Aorta (tissue), 5 donors: ENCODE measurements at regions not wholly inside any gene's neighbourhood (a gene's known extent, or its start where the extent isn't known, plus 50 kb on each side); places are given as distances from the start of the nearest gene placed in this dataset.

Experiments
- ATAC-seq: fragments of 200-7000 bp; cut with Tn5 transposase; one replicate; pipeline ENCODE4 v1.9.1; 2022; ENCODE audit warnings: moderate library complexity; ENCODE audit not compliant: low FRiP score
- DNase-seq, 2 donors: peaks; one replicate each; pipeline ENCODE4 v3.0.0-alpha.2; 2020
- H3K27ac ChIP-seq, 2 donors: one replicate each; pipeline ENCODE4 v1.5.1; 2013; ENCODE audit warnings: low read length in 2 of 2, mild to moderate bottlenecking in 2 of 2, moderate library complexity in 2 of 2, control low read depth in 1 of 2, inconsistent platforms in 1 of 2, low read depth in 1 of 2
- H3K27me3 ChIP-seq, 2 donors: one replicate each; pipeline ENCODE4 v1.6.1; 2013; ENCODE audit warnings: control low read depth in 1 of 2, low read length in 1 of 2, mild to moderate bottlenecking in 1 of 2, moderate library complexity in 1 of 2; ENCODE audit not compliant: insufficient read depth in 2 of 2, control insufficient read depth in 1 of 2
- H3K36me3 ChIP-seq, 2 donors: one replicate each; pipeline ENCODE4 v1.6.1; 2013; ENCODE audit warnings: control low read depth in 1 of 2, low read length in 1 of 2, mild to moderate bottlenecking in 1 of 2; ENCODE audit not compliant: insufficient read depth in 2 of 2, control insufficient read depth in 1 of 2
- H3K4me1 ChIP-seq, 2 donors: one replicate each; pipeline ENCODE4 v1.6.1; 2013; ENCODE audit warnings: low read length in 2 of 2, control low read depth in 1 of 2, mild to moderate bottlenecking in 1 of 2, moderate library complexity in 1 of 2; ENCODE audit not compliant: insufficient read depth in 2 of 2, control insufficient read depth in 1 of 2
- H3K4me3 ChIP-seq, 2 donors: one replicate each; pipeline ENCODE4 v1.5.1; 2013; ENCODE audit warnings: low read length in 2 of 2, control low read depth in 1 of 2, mild to moderate bottlenecking in 1 of 2
- H3K9me3 ChIP-seq: one replicate; pipeline ENCODE4 v1.6.1; 2013; ENCODE audit warnings: mild to moderate bottlenecking, low read length; ENCODE audit not compliant: control insufficient read depth
- WGBS, 2 donors: extraction: QIAGEN DNeasy Blood & Tissue Kit; methylation state at CpG; one replicate each; pipeline ENCODE4 v1.1.7; 2013; 5-methylcytosine and 5-hydroxymethylcytosine counted together
- intact Hi-C, 2 donors: fragments of 100-400 bp; cut with DNase I; formaldehyde crosslinking; loops; one replicate each; pipeline versions ENCODE4 v1.14.2 to v1.15.0; 2022
- donor health status: healthy with polysubstance abuse.
- donor health status: Bipolar disorder and iron deficiency.
- donor health status: DM: no; HTN: no; CAD: no.
- donor health status: DM: no; HTN: no; CAD: no.
- donor health status: DM: yes; HTN: yes; CAD: no.

DNA sequence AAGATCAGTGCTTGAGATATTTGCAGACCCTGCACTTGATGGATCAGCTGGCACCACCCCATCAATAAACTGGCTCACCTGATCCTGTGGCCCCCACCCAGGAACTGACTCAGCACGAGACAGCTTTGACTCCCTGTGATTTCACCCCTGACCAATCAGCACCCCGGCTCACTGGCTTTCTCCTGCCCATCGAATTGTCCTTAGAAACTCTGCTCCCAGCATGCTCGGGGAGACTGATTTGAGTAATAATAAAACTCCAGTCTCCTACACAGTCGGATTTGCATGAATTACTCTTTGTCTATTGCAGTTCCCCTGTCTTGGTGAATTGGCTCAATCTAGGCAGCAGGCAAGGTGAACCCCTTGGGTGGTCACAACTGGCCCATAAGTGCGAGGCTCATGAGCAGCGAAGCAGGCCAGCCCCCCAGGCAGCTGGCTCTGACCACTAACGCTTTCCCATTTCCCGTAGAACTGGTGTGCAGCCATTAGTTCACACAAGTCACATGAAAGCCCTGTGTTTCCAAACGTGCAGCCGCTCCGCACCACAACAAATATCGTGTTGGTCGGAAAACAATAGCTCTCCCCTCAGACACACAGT is 79.6 kb downstream of the RSPH3 start:
- DNase-seq: no peak
- ATAC-seq: no peak
- no peaks in the 10 kb centered on the region for H3K27me3 ChIP-seq
- no peaks in the 10 kb centered on the region for H3K9me3 ChIP-seq
- H3K4me3 ChIP-seq: no peak overlapping the region
- WGBS, 2 donors: 80 to 81% methylated on average over 14 of the region's 14 CpGs
- intact Hi-C loops: no loop called here
- H3K36me3 ChIP-seq: no peaks in the 10 kb centered on the region
- no peak overlapping the region for H3K27ac ChIP-seq
- H3K4me1 ChIP-seq: no peaks in the 10 kb centered on the region

DNA sequence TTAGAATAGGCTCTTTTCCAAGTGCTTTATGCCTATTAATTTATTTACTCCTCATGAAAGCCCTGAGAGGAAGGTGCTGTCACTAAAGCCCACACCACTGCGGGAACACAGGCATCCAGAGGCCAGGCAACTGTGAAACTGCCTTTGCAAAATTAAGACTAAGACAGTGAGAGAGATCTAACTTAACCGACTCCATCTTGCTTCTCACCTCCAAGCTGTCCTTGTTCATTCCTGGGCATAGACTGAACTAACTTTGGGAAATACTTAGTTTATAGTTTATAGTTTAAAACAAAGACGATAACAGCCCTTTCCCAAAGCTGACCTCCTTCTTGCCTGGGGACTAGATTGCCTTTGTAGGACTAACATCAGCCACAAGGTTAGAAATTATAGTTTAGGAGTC is 80.1 kb downstream of the RSPH3 start:
- no peak for ATAC-seq
- no peak for DNase-seq
- H3K27ac ChIP-seq: no peak overlapping the region
- no peaks in the 10 kb centered on the region for H3K27me3 ChIP-seq
- intact Hi-C loops: no loop called here
- WGBS, 2 donors: 76 to 89% methylated on average over 3 of the region's 3 CpGs
- H3K9me3 ChIP-seq: no peaks in the 10 kb centered on the region
- H3K36me3 ChIP-seq: no peaks in the 10 kb centered on the region
- H3K4me3 ChIP-seq: no peak overlapping the region
- H3K4me1 ChIP-seq: no peaks in the 10 kb centered on the region

DNA sequence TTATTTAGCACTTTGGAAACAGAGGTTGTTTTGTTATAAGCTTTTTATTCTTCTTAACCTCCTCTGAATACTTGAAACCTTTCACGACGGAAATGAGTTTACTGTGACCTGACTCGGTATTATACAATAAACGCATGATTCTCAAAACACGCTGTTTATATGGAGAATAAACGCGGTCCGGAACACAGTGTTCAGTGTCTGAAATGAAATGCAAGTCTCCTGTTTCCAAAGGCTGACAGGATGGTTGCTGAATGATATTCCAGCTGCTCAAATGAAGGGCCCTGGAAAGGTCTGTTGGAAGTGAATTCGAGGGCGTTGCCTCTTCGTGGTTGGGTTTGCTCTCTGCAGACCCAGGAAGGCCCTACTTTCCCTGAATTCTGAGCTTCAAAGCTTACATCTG is 83.4 kb downstream of the RSPH3 start:
- WGBS, 2 donors: 78 to 87% methylated on average over 11 of the region's 11 CpGs
- no peak overlapping the region for H3K4me3 ChIP-seq
- H3K4me1 ChIP-seq: no peaks in the 10 kb centered on the region
- H3K36me3 ChIP-seq: no peaks in the 10 kb centered on the region
- no peak for ATAC-seq
- no peak overlapping the region for H3K27ac ChIP-seq
- intact Hi-C loops: no loop called here
- no peaks in the 10 kb centered on the region for H3K9me3 ChIP-seq
- no peaks in the 10 kb centered on the region for H3K27me3 ChIP-seq
- DNase-seq: no peak

DNA sequence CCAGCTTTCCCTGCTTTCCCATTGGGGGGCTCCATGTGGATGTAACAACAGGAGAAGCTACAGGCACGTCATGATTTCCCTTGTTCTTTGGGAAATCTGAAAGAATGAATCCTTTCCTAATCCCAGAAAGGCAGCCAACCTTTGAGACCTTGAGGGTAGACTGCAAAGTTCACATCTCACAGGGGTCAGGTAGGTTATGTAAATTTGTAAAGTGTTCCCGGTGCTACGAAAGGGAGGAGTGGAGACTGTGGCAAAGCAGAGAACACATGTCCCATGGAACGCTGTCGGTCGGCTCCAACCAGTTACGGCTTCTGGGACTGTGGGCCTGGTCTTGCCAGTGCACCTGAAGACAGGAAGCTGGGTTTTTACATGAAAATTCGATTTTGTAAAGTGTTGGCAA is 85.1 kb downstream of the RSPH3 start:
- DNase-seq (no peak), ATAC-seq (no peak)
- Histone ChIP-seq H3K27ac (no peak overlapping the region), H3K27me3 (no peaks in the 10 kb centered on the region), H3K4me3 (no peak overlapping the region), H3K4me1 (no peaks in the 10 kb centered on the region), H3K36me3 (no peaks in the 10 kb centered on the region), H3K9me3 (no peaks in the 10 kb centered on the region)
- WGBS, 2 donors: 82 to 94% methylated on average over 8 of the region's 8 CpGs
- intact Hi-C loops: no loop called here

DNA sequence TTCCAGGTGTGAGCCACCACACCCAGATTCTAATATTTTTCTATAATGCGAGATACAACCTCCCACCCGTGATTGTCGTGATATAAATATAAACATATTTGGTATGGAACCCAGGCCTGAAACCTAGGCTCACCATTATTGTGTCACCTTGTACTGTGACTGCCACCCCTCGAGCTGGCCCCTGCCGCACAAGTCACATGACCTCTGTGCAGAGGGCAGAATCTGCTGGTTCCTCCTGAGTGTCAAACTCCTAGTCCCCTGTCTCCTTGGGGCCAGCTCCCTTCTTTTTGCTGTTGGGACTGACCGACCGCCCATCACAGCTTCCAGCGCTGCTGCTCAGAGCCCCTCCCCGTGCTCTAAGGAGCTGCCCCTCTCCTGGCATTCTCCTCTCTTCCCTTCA is 86.4 kb downstream of the RSPH3 start:
- 84 to 87% methylated on average over 9 of the region's 9 CpGs for WGBS, 2 donors
- Histone ChIP-seq H3K9me3 (no peaks in the 10 kb centered on the region), H3K4me3 (no peak overlapping the region), H3K36me3 (no peaks in the 10 kb centered on the region), H3K27me3 (no peaks in the 10 kb centered on the region), H3K4me1 (no peaks in the 10 kb centered on the region), H3K27ac (no peak overlapping the region)
- ATAC-seq (peak; percentile 15), DNase-seq (no peak)
- intact Hi-C loops: no loop called here

DNA sequence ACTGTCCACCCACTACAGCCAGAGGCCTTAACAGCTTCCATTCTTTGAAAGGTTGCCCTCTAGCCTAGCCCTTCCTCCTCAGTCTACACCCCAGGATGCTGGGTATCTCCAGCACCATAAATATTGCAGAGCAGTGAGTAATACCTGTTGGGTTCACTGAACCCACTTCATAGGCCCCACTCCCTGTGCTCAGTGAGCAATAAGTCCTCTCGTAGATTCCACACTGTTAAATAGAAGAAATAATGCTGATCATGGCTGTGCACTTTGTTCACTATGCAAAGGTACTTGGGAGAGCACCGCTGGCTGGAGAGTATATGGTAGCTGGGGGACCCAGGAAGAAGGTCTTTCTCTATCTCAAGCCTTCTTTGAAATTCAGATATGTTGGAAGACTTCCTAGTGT is 87.3 kb downstream of the RSPH3 start:
- no peaks in the 10 kb centered on the region for H3K27me3 ChIP-seq
- no peaks in the 10 kb centered on the region for H3K9me3 ChIP-seq
- 94 to 95% methylated on average over 2 of the region's 2 CpGs for WGBS, 2 donors
- no peaks in the 10 kb centered on the region for H3K4me1 ChIP-seq
- no peak overlapping the region for H3K27ac ChIP-seq
- DNase-seq: no peak
- H3K4me3 ChIP-seq: no peak overlapping the region
- no peak for ATAC-seq
- no peaks in the 10 kb centered on the region for H3K36me3 ChIP-seq
- intact Hi-C loops: no loop called here

DNA sequence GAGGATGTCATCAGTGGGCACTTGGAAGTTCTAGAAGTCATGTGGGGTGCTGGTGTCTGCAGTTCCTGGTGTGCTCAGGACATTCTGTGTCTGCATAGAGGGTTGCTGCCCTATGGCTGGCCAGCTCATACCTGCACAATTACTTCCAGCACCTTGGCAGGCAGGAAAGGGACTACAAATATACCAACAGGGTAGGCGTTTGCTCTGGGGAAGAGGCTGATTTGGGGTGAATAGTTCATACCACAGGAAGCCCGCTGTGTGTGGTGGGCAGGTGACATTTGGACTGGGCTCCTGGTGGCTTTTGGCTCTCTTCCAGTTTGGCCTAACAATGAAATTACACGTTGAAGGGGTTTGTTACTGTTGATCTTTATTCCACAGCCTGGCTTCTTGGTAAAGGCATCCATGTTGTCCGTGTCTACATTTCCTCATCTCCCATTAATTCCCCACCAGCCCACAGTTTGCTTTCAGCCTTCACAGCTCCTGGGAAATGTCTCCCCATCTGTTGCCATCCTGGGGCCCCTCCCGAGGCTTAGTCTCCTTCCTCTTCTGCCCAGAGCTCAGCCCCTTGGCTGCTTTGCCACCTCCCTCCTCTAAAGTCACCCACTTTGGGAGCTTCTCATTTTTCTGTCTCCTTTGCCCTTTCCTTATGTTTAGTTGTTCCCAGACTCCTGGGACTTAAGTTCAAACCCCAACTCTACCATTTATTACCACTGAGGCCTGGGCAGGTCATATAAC is 88.1 kb downstream of the RSPH3 start:
- intact Hi-C loops: no loop called here
- ATAC-seq: no peak
- Histone ChIP-seq H3K27me3 (no peaks in the 10 kb centered on the region), H3K4me3 (no peak overlapping the region), H3K27ac (no peak overlapping the region), H3K9me3 (no peaks in the 10 kb centered on the region), H3K4me1 (no peaks in the 10 kb centered on the region), H3K36me3 (no peaks in the 10 kb centered on the region)
- 77 to 81% methylated on average over 5 of the region's 5 CpGs for WGBS, 2 donors
- DNase-seq: no peak

DNA sequence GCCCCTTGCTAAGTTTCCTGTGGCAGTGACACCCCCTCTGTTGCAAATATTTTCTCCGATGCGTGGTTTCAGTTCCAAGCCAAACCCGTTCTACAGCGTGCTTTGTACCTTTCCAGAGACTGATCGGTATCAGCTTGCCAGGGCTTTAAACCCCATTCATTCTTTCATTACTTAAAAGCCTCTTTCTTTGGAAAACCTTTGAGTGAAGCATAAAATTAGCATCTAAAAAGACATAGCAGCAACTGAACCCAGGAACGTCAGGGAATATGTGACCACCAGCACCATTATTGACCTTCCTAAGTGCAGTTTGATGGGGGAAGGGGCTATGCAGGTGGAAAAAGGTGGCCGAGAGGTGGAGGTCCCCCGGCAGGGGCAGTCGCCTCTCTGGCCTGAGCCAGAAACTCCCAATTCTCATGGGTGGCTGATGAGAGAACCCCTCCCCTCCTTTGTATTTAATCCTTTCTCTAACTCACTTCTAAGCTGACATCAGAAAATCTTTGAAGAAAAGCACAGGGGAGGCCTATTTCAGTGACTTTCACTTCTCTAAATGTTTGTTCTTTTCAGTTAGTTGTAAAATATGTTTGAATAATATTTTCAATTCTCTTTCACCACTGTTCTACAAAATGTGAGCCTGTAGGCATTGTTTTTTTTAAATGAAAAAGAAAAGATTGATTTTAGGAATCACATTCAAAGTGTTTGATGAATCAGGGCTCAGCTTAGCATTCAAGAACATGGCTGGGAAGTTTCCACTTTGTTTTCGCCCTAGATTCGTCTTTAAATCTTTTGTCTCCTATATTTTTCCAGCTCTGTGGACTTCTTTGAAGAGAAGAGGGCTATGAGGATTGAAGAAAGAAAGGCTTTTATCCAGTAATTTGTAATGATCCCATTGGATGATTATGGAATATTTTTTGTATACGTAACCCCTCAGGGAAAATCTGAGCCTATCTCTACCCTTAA is 89.2 kb downstream of the RSPH3 start:
- Histone ChIP-seq H3K9me3 (peaks cover 4% of the 10 kb centered on the region), H3K36me3 (no peaks in the 10 kb centered on the region), H3K4me3 (no peak overlapping the region), H3K27me3 (peaks cover 0 to 2% of the 10 kb centered on the region in 2 donors), H3K27ac (no peak overlapping the region), H3K4me1 (no peaks in the 10 kb centered on the region)
- DNase-seq: no peak
- no peak for ATAC-seq
- WGBS, 2 donors: 57 to 62% methylated on average over 12 of the region's 12 CpGs
- intact Hi-C loops: no loop called here
